ENCODE measurements at regions not wholly inside any gene's neighbourhood (a gene's known extent, or its start where the extent isn't known, plus 50 kb on each side); places are given as distances from the start of the nearest gene placed in this dataset.

GRCh38 chr3:80192936-80193335 is 425.1 kb upstream of the ROBO1 start:
- no peak for DNase-seq
- Histone ChIP-seq H3K4me3 (ENCODE audit: low read depth, low read length) (no peak overlapping the region), H3K36me3 (no peaks in the 10 kb centered on the region), H3K27me3 (no peaks in the 10 kb centered on the region), H3K4me1 (no peaks in the 10 kb centered on the region), H3K9me3 (no peaks in the 10 kb centered on the region; the same call in 1 of the 2 replicates)
- no peak for TF ChIP-seq CTCF (IDR thresholded peaks at IDR 0.05; ENCODE audit: low read depth, low read length)

GRCh38 chr3:80190051-80190450 is 422.3 kb upstream of the ROBO1 start:
- no peaks in the 10 kb centered on the region for H3K9me3 ChIP-seq
- no peaks in the 10 kb centered on the region for H3K36me3 ChIP-seq
- TF ChIP-seq CTCF (IDR thresholded peaks at IDR 0.05; ENCODE audit: low read depth, low read length), result no peak
- no peaks in the 10 kb centered on the region for H3K27me3 ChIP-seq
- no peak for DNase-seq
- no peak overlapping the region for H3K4me3 ChIP-seq (ENCODE audit: low read depth, low read length)
- H3K4me1 ChIP-seq, result no peaks in the 10 kb centered on the region

GRCh38 chr3:80187981-80188380 is 420.2 kb upstream of the ROBO1 start:
- H3K27me3 ChIP-seq, result no peaks in the 10 kb centered on the region
- no peak for TF ChIP-seq CTCF (IDR thresholded peaks at IDR 0.05; ENCODE audit: low read depth, low read length)
- no peak overlapping the region for H3K4me3 ChIP-seq (ENCODE audit: low read depth, low read length)
- DNase-seq, result no peak
- H3K4me1 ChIP-seq, result no peaks in the 10 kb centered on the region
- H3K9me3 ChIP-seq, result no peaks in the 10 kb centered on the region
- H3K36me3 ChIP-seq, result no peaks in the 10 kb centered on the region

GRCh38 chr3:80159990-80160506 is 392.2 kb upstream of the ROBO1 start:
- TF ChIP-seq CTCF (IDR thresholded peaks at IDR 0.05; ENCODE audit: low read depth, low read length), result no peak
- Histone ChIP-seq H3K4me1 (no peaks in the 10 kb centered on the region; the same call in 1 of the 2 replicates), H3K36me3 (no peaks in the 10 kb centered on the region), H3K27me3 (no peaks in the 10 kb centered on the region), H3K4me3 (ENCODE audit: low read depth, low read length) (no peak overlapping the region), H3K9me3 (no peaks in the 10 kb centered on the region)
- DNase-seq, result no peak

- no peak for TF ChIP-seq CTCF (IDR thresholded peaks at IDR 0.05; ENCODE audit: low read depth, low read length)
- Histone ChIP-seq H3K36me3 (no peaks in the 10 kb centered on the region), H3K27me3 (no peaks in the 10 kb centered on the region), H3K4me3 (ENCODE audit: low read depth, low read length) (no peak overlapping the region), H3K4me1 (no peaks in the 10 kb centered on the region; the same call in 1 of the 2 replicates), H3K9me3 (no peaks in the 10 kb centered on the region)
- DNase-seq, result no peak
Observed at GRCh38 chr3:80158332-80158731, 390.5 kb upstream of the ROBO1 start.

GRCh38 chr3:80157546-80157945 is 389.7 kb upstream of the ROBO1 start:
- Histone ChIP-seq H3K36me3 (no peaks in the 10 kb centered on the region), H3K27me3 (no peaks in the 10 kb centered on the region), H3K4me3 (ENCODE audit: low read depth, low read length) (no peak overlapping the region), H3K4me1 (no peaks in the 10 kb centered on the region; the same call in 1 of the 2 replicates), H3K9me3 (no peaks in the 10 kb centered on the region)
- TF ChIP-seq CTCF (IDR thresholded peaks at IDR 0.05; ENCODE audit: low read depth, low read length), result no peak
- DNase-seq, result no peak

All from BE2C (cell line).